K562 (cell line): ENCODE measurements at regions not wholly inside any gene's neighbourhood (a gene's known extent, or its start where the extent isn't known, plus 50 kb on each side); places are given as distances from the start of the nearest gene placed in this dataset.

Experiments
- ATAC-seq: fragments of 200-7000 bp; cut with Tn5 transposase; 3 replicates; pipeline ENCODE4 v1.9.1; 2020; ENCODE audit warnings: moderate library complexity
- BruUV-seq: library from RNA; stranded (reverse); fragments of 400-500 nt; replicated peaks from 2 replicates; lab custom pipeline; 2021; lab: Mats Ljungman, UMichigan
- CTCF ChIA-PET: fragments of 300-600 bp; formaldehyde crosslinking; extraction: SDS; loops from one replicate; lab custom pipeline; 2021; ENCODE audit warnings: low intra/inter-chr PET ratio; lab: Yijun Ruan, JAX
- POLR2A ChIA-PET: fragments of 300-600, 350-650 bp; sonication (Branson Sonifier 250); formaldehyde crosslinking; extraction: SDS; loops from one replicate; lab custom pipeline; 2021; ENCODE audit warnings: antibody characterized with exemption, inconsistent platforms; lab: Yijun Ruan, JAX
- DNase-seq, 4 experiments: peaks; one replicate each; pipeline versions ENCODE4 v3.0.0 to v3.0.0-alpha.2; 2011 to 2018; ENCODE audit warnings: low spot score in 3 of 4, mixed read lengths in 3 of 4; ENCODE audit errors: extremely low read depth in 1 of 4
- FAIRE-seq: peaks from 2 replicates; lab custom pipeline; 2011; peaks lifted over from hg19 to GRCh38; lab: Jason Lieb, UNC
- H2AFZ ChIP-seq: 2 replicates; pipeline ENCODE4 v1.6.0; 2011; ENCODE audit warnings: low read depth, low read length, control low read depth, inconsistent platforms
- H3K27ac ChIP-seq: fragments of 200-600 bp; 3 replicates; pipeline ENCODE4 v1.8.0; 2011; ENCODE audit warnings: low read depth, mild to moderate bottlenecking, control low read depth, inconsistent platforms, low read length, moderate library complexity, mixed read lengths; ENCODE audit errors: extremely low read depth
- H3K27me3 ChIP-seq, 2 experiments: fragments of 300-600 bp in 1 of 2; 2 replicates in 1 of 2; 3 replicates in 1 of 2; pipeline versions ENCODE4 v1.6.0 to v1.8.0; 2011; ENCODE audit warnings: inconsistent platforms in 2 of 2, low read length in 2 of 2, mild to moderate bottlenecking in 1 of 2, mixed read lengths in 1 of 2, moderate library complexity in 1 of 2; ENCODE audit not compliant: control insufficient read depth in 2 of 2, insufficient read depth in 2 of 2
- H3K36me3 ChIP-seq: fragments of 300-600 bp; 3 replicates; pipeline ENCODE4 v1.8.0; 2011; ENCODE audit warnings: mild to moderate bottlenecking, low read length, inconsistent platforms; ENCODE audit not compliant: control insufficient read depth, insufficient read depth
- H3K4me1 ChIP-seq, 2 experiments: fragments of 200-600 bp in 1 of 2; replicated peaks in 1 of 2; 2 replicates in 1 of 2; 3 replicates in 1 of 2; pipeline versions ENCODE4 v1.5.1 to v1.8.0; 2011; ENCODE audit warnings: inconsistent platforms in 2 of 2, low read length in 2 of 2, mild to moderate bottlenecking in 1 of 2, mixed read lengths in 1 of 2, moderate library complexity in 1 of 2; ENCODE audit not compliant: control insufficient read depth in 2 of 2, insufficient read depth in 2 of 2
- H3K4me2 ChIP-seq: 2 replicates; pipeline ENCODE4 v1.6.1; 2011; ENCODE audit warnings: low read length, control low read depth, inconsistent platforms, mixed read lengths; ENCODE audit not compliant: insufficient read depth
- H3K4me3 ChIP-seq: fragments of 200-600 bp; sonication (generic), shearing (Covaris generic); 2 replicates; pipeline ENCODE4 v1.5.1; 2016; ENCODE audit warnings: control low read depth, inconsistent platforms
- H3K79me2 ChIP-seq: fragments of 200-600 bp; 3 replicates; pipeline ENCODE4 v1.8.0; 2011; ENCODE audit warnings: low read length, inconsistent platforms; ENCODE audit not compliant: control insufficient read depth, insufficient read depth
- H3K9ac ChIP-seq, 2 experiments: 2 replicates each; pipeline versions ENCODE4 v1.6.0 to v1.6.1; 2011; ENCODE audit warnings: low read depth in 2 of 2, low read length in 2 of 2, control low read depth in 1 of 2, inconsistent platforms in 1 of 2, mild to moderate bottlenecking in 1 of 2, mixed read lengths in 1 of 2; ENCODE audit not compliant: insufficient read depth in 1 of 2
- H3K9me1 ChIP-seq: one replicate; pipeline ENCODE4 v1.6.0; 2011; ENCODE audit warnings: inconsistent platforms, mild to moderate bottlenecking, low read length, moderate library complexity; ENCODE audit not compliant: control insufficient read depth, insufficient read depth
- H3K9me3 ChIP-seq: replicated peaks from 2 replicates; pipeline ENCODE4 v1.5.1; 2011; ENCODE audit warnings: low read depth, low read length, inconsistent platforms; ENCODE audit not compliant: control insufficient read depth, insufficient read depth
- H4K20me1 ChIP-seq: replicated peaks from 2 replicates; pipeline ENCODE4 v1.6.1; 2011; ENCODE audit warnings: low read length, inconsistent platforms, mixed read lengths; ENCODE audit not compliant: control insufficient read depth, insufficient read depth
- BRCA1 ChIP-seq, 2 experiments: fragments of 450-650 bp in 1 of 2; sonication (generic) in 1 of 2; formaldehyde crosslinking in 1 of 2; IDR thresholded peaks; 2 replicates each; pipeline versions ENCODE4 v1.5.0 to v1.6.1; 2017 to 2020; ENCODE audit warnings: mild to moderate bottlenecking in 1 of 2, missing genetic modification reagents in 1 of 2
- CHD2 ChIP-seq: IDR thresholded peaks from 2 replicates; pipeline ENCODE4 v1.6.1; 2011; ENCODE audit warnings: low read depth, low read length
- HOXB6 ChIP-seq: fragments of 250-450 bp; sonication (Bioruptor Pico); IDR thresholded peaks from 2 replicates; pipeline ENCODE4 v1.5.1; 2022; ENCODE audit warnings: mild to moderate bottlenecking, borderline replicate concordance
- KLF16 ChIP-seq: IDR thresholded peaks from 2 replicates; pipeline ENCODE4 v1.6.1; 2016; ENCODE audit warnings: antibody characterized with exemption
- NCOA2 ChIP-seq, 2 experiments: fragments of 450-650 bp; IDR thresholded peaks; 2 replicates each; pipeline ENCODE4 v1.6.1; 2018; ENCODE audit warnings: mild to moderate bottlenecking in 2 of 2, moderate library complexity in 1 of 2; ENCODE audit not compliant: partially characterized antibody in 2 of 2
- PPARD ChIP-seq: fragments of 250-450 bp; sonication (Bioruptor Pico); IDR thresholded peaks from 2 replicates; pipeline ENCODE4 v1.8.0; 2022; ENCODE audit warnings: inconsistent platforms, mild to moderate bottlenecking, moderate library complexity
- RNF2 ChIP-seq: sonication (generic); IDR thresholded peaks from 2 replicates; pipeline ENCODE4 v1.6.1; 2016
- RUNX1 ChIP-seq: sonication (generic); IDR thresholded peaks from 2 replicates; pipeline ENCODE4 v1.6.1; 2016; ENCODE audit warnings: antibody characterized with exemption, low read depth
- SIRT6 ChIP-seq: IDR thresholded peaks from one replicate; pipeline ENCODE4 v1.6.1; 2012; ENCODE audit warnings: low read depth, mild to moderate bottlenecking, control low read depth, inconsistent platforms, low read length, moderate library complexity
- YBX1 ChIP-seq: fragments of 450-650 bp; IDR thresholded peaks from 2 replicates; pipeline ENCODE4 v1.7.1; 2016; ENCODE audit warnings: mild to moderate bottlenecking
- ZBTB17 ChIP-seq: fragments of 450-650 bp; formaldehyde crosslinking; IDR thresholded peaks from 2 replicates; pipeline ENCODE4 v1.4.0; 2020; ENCODE audit warnings: mild to moderate bottlenecking
- ZNF184 ChIP-seq: sonication (generic); formaldehyde crosslinking; IDR thresholded peaks from 2 replicates; pipeline ENCODE4 v1.5.0; 2020; ENCODE audit warnings: missing genetic modification reagents
- ZNF561 ChIP-seq: fragments of 450-650 bp; formaldehyde crosslinking; conservative IDR thresholded peaks from 2 replicates; pipeline ENCODE4 v1.4.0; 2020; ENCODE audit warnings: mild to moderate bottlenecking, moderate library complexity
- WGBS: fragments of 100-300 bp; shearing (Covaris generic); methylation state at CpG from one replicate; pipeline ENCODE4 v1.1.6; 2016; ENCODE audit warnings: low coverage, mixed read lengths; ENCODE audit not compliant: insufficient coverage; ENCODE audit errors: missing lambda C conversion rate; 5-methylcytosine and 5-hydroxymethylcytosine counted together
- in situ Hi-C: fragments of 300-500 bp; cut with MboI; formaldehyde crosslinking; loops from 4 replicates; pipeline ENCODE4 v1.15.0; 2018; ENCODE audit warnings: inconsistent platforms, mixed read lengths
- intact Hi-C: fragments of 100-400 bp; cut with micrococcal nuclease; formaldehyde crosslinking; loops from 2 replicates; pipeline ENCODE4 v1.14.2; 2022
- TF ChIP-seq, protein P1 (sequence below): fragments of 250-450 bp; sonication (Bioruptor Pico); IDR thresholded peaks from 2 replicates; pipeline ENCODE4 v1.4.0; 2020; ENCODE audit warnings: mild to moderate bottlenecking, moderate library complexity
- TF ChIP-seq, protein P2 (sequence below): fragments of 200-400 bp; formaldehyde crosslinking; IDR thresholded peaks from 2 replicates; pipeline ENCODE4 v1.6.1; 2017; ENCODE audit warnings: mild to moderate bottlenecking, low read depth, low read length, moderate library complexity

DNA sequence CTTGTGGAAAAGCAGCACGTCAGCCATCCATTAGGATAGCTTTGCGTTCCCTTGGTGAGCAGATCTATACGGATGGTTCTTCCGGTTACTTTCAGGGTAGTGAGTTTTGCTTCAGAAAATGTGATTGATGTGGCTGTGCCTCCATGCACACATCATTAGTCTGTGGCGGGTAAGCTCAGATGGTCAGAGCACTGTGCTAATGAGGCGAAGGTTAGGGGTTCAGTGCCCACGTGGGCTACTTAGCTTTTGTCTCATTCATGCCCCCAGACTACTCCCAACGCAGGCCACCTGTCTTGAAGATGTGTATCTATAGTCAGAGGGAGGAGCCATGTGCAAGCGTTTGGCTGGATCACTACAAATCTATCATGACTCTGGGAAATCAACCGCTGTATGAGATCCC is 322.8 kb upstream of the POU3F3 start (continued):
- TF ChIP-seq, protein P1, sequence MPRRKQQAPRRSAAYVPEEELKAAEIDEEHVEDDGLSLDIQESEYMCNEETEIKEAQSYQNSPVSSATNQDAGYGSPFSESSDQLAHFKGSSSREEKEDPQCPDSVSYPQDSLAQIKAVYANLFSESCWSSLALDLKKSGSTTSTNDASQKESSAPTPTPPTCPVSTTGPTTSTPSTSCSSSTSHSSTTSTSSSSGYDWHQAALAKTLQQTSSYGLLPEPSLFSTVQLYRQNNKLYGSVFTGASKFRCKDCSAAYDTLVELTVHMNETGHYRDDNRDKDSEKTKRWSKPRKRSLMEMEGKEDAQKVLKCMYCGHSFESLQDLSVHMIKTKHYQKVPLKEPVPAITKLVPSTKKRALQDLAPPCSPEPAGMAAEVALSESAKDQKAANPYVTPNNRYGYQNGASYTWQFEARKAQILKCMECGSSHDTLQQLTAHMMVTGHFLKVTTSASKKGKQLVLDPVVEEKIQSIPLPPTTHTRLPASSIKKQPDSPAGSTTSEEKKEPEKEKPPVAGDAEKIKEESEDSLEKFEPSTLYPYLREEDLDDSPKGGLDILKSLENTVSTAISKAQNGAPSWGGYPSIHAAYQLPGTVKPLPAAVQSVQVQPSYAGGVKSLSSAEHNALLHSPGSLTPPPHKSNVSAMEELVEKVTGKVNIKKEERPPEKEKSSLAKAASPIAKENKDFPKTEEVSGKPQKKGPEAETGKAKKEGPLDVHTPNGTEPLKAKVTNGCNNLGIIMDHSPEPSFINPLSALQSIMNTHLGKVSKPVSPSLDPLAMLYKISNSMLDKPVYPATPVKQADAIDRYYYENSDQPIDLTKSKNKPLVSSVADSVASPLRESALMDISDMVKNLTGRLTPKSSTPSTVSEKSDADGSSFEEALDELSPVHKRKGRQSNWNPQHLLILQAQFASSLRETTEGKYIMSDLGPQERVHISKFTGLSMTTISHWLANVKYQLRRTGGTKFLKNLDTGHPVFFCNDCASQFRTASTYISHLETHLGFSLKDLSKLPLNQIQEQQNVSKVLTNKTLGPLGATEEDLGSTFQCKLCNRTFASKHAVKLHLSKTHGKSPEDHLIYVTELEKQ (CRISPR knock-in tag): no peak
- TF ChIP-seq YBX1: no peak
- TF ChIP-seq ZNF561 (CRISPR knock-in tag): no peak
- TF ChIP-seq SIRT6: no peak
- no peak for TF ChIP-seq NCOA2 (IDR thresholded peaks at IDR 0.05; ENCODE audit: partially characterized antibody in 2 of 2)
- no peak for TF ChIP-seq KLF16
- TF ChIP-seq BRCA1 (IDR thresholded peaks at IDR 0.05): no peak
- no peak for TF ChIP-seq BRCA1 (CRISPR knock-in tag; IDR thresholded peaks at IDR 0.05)
- no peak for TF ChIP-seq PPARD (CRISPR knock-in tag)
- no peak for TF ChIP-seq CHD2
- no peak for TF ChIP-seq HOXB6 (CRISPR knock-in tag)

DNA sequence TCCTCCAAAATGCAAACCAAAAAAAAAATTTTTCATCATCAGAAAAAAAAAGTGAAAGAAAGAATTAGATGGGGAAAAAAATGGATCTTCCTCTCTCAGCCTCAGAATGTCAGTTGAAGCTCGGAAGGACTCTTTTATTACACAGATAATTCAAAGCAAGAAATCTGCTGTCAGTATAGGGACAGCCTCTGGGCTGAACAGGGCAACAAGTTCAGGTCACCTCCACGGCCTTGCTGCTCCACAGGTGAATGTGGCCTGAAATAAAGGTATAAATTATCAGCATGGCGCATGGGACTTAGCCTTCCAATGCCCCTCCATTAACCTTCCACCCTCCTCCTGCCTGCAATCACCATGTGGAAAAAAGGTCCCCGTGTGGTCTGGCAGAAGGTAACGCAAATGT is 316.8 kb upstream of the POU3F3 start:
- intact Hi-C loops: no loop called here
- DNase-seq (no peak), FAIRE-seq (no peak), ATAC-seq (no peak)
- H3K4me3 ChIP-seq: no peak overlapping the region
- in situ Hi-C loops: no loop called here
- no peak overlapping the region for H2AFZ ChIP-seq
- H3K79me2 ChIP-seq: no peaks in the 10 kb centered on the region
- TF ChIP-seq, protein P2, sequence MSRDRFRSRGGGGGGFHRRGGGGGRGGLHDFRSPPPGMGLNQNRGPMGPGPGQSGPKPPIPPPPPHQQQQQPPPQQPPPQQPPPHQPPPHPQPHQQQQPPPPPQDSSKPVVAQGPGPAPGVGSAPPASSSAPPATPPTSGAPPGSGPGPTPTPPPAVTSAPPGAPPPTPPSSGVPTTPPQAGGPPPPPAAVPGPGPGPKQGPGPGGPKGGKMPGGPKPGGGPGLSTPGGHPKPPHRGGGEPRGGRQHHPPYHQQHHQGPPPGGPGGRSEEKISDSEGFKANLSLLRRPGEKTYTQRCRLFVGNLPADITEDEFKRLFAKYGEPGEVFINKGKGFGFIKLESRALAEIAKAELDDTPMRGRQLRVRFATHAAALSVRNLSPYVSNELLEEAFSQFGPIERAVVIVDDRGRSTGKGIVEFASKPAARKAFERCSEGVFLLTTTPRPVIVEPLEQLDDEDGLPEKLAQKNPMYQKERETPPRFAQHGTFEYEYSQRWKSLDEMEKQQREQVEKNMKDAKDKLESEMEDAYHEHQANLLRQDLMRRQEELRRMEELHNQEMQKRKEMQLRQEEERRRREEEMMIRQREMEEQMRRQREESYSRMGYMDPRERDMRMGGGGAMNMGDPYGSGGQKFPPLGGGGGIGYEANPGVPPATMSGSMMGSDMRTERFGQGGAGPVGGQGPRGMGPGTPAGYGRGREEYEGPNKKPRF: no peak
- no peak for TF ChIP-seq RUNX1
- no peak for TF ChIP-seq ZNF184 (CRISPR knock-in tag)
- TF ChIP-seq ZBTB17 (CRISPR knock-in tag): no peak
- TF ChIP-seq RNF2: no peak
- no peaks in the 10 kb centered on the region for H3K9me3 ChIP-seq
- BruUV-seq: no TSS peak
- POLR2A ChIA-PET: no interaction called here
- H3K9me1 ChIP-seq: no peaks in the 10 kb centered on the region
- H3K27me3 ChIP-seq: no peaks in the 10 kb centered on the region
- no peak overlapping the region for H3K4me2 ChIP-seq
- H3K4me1 ChIP-seq: no peaks in the 10 kb centered on the region
- no peaks in the 10 kb centered on the region for H4K20me1 ChIP-seq
- 3% methylated on average over 5 of the region's 5 CpGs for WGBS
- no peaks in the 10 kb centered on the region for H3K36me3 ChIP-seq
- CTCF ChIA-PET: no interaction called here
- no peak overlapping the region for H3K27ac ChIP-seq
- H3K9ac ChIP-seq: no peak overlapping the region
